Mesendoderm (in vitro differentiated cells): ENCODE measurements at regions not wholly inside any gene's neighbourhood (a gene's known extent, or its start where the extent isn't known, plus 50 kb on each side); places are given as distances from the start of the nearest gene placed in this dataset.

Source experiments
- DNase-seq: peaks from one replicate; pipeline ENCODE4 v3.0.0; 2013
- H2AK5ac ChIP-seq: 2 replicates; pipeline ENCODE4 v1.6.1; 2013; ENCODE audit warnings: low read length, inconsistent platforms
- H2BK120ac ChIP-seq: 2 replicates; pipeline ENCODE4 v1.6.1; 2013; ENCODE audit warnings: low read depth, mild to moderate bottlenecking, low read length, moderate library complexity, mixed read lengths
- H2BK15ac ChIP-seq: replicated peaks from 2 replicates; pipeline ENCODE4 v1.6.1; 2013; ENCODE audit warnings: low read depth, mild to moderate bottlenecking, moderate library complexity
- H2BK5ac ChIP-seq: 2 replicates; pipeline ENCODE4 v1.6.1; 2013; ENCODE audit warnings: low read length, inconsistent platforms
- H3K18ac ChIP-seq: 2 replicates; pipeline ENCODE4 v1.6.1; 2013; ENCODE audit warnings: mild to moderate bottlenecking, low read length, mixed read lengths
- H3K23ac ChIP-seq: one replicate; pipeline ENCODE4 v1.6.1; 2013; ENCODE audit warnings: low read length
- H3K27ac ChIP-seq: 2 replicates; pipeline ENCODE4 v1.5.1; 2013; ENCODE audit warnings: low read depth, mild to moderate bottlenecking, inconsistent platforms, low read length, moderate library complexity
- H3K27me3 ChIP-seq: 2 replicates; pipeline ENCODE4 v1.6.1; 2013; ENCODE audit warnings: low read length, control low read depth, mild to moderate bottlenecking, inconsistent platforms; ENCODE audit not compliant: insufficient read depth, poor library complexity
- H3K36me3 ChIP-seq: 2 replicates; pipeline ENCODE4 v1.6.1; 2013; ENCODE audit warnings: low read length, inconsistent platforms; ENCODE audit not compliant: control insufficient read depth, insufficient read depth
- H3K4ac ChIP-seq: one replicate; pipeline ENCODE4 v1.6.1; 2013; ENCODE audit warnings: low read depth, mild to moderate bottlenecking, low read length, moderate library complexity
- H3K4me1 ChIP-seq: 2 replicates; pipeline ENCODE4 v1.6.1; 2013; ENCODE audit warnings: low read depth, low read length, inconsistent platforms; ENCODE audit not compliant: control insufficient read depth
- H3K4me2 ChIP-seq: 2 replicates; pipeline ENCODE4 v1.6.1; 2013; ENCODE audit warnings: low read length
- H3K4me3 ChIP-seq: 2 replicates; pipeline ENCODE4 v1.5.1; 2013; ENCODE audit warnings: mild to moderate bottlenecking, low read length
- H3K56ac ChIP-seq: one replicate; pipeline ENCODE4 v1.6.1; 2013; ENCODE audit warnings: low read length
- H3K79me1 ChIP-seq: 2 replicates; pipeline ENCODE4 v1.6.1; 2013; ENCODE audit warnings: low read length, inconsistent platforms
- H3K79me2 ChIP-seq: 2 replicates; pipeline ENCODE4 v1.6.1; 2013; ENCODE audit warnings: mild to moderate bottlenecking, low read length; ENCODE audit not compliant: control insufficient read depth, insufficient read depth
- H3K9ac ChIP-seq: 2 replicates; pipeline ENCODE4 v1.6.1; 2013; ENCODE audit warnings: low read length, inconsistent platforms
- H4K5ac ChIP-seq: one replicate; pipeline ENCODE4 v1.6.1; 2013; ENCODE audit warnings: low read length
- H4K8ac ChIP-seq: one replicate; pipeline ENCODE4 v1.6.1; 2013; ENCODE audit warnings: low read depth, mild to moderate bottlenecking, control low read depth, low read length, moderate library complexity
- WGBS: extraction: QIAGEN DNeasy Blood & Tissue Kit; methylation state at CpG from one replicate; pipeline ENCODE4 v1.1.7; 2013; ENCODE audit warnings: low lambda C conversion rate, missing lambda C conversion rate; ENCODE audit not compliant: insufficient coverage; ENCODE audit errors: extremely low coverage; 5-methylcytosine and 5-hydroxymethylcytosine counted together

- Histone ChIP-seq H3K27me3 (no peaks in the 10 kb centered on the region), H3K23ac (no peak overlapping the region), H2BK120ac (no peak overlapping the region), H3K79me1 (no peaks in the 10 kb centered on the region), H2BK15ac (no peak overlapping the region), H3K9ac (no peak overlapping the region), H3K18ac (no peak overlapping the region), H2BK5ac (no peak overlapping the region), H3K4me1 (no peaks in the 10 kb centered on the region), H3K79me2 (no peaks in the 10 kb centered on the region), H2AK5ac (no peak overlapping the region), H3K27ac (no peak overlapping the region), H4K8ac (no peak overlapping the region), H3K4me2 (no peak overlapping the region), H3K36me3 (no peaks in the 10 kb centered on the region), H3K56ac (no peak overlapping the region), H4K5ac (no peak overlapping the region), H3K4me3 (no peak overlapping the region), H3K4ac (no peak overlapping the region)
- no peak for DNase-seq
These were observed 147.0 kb upstream of the CDH5 start for GRCh38 chr16:66219491-66219890.

- no peak overlapping the region for H3K18ac ChIP-seq
- no peak overlapping the region for H3K27ac ChIP-seq
- H3K23ac ChIP-seq = no peak overlapping the region
- H3K79me2 ChIP-seq = no peaks in the 10 kb centered on the region
- no peak overlapping the region for H3K56ac ChIP-seq
- no peak overlapping the region for H2AK5ac ChIP-seq
- no peak overlapping the region for H2BK15ac ChIP-seq
- no peak overlapping the region for H3K4ac ChIP-seq
- no peak overlapping the region for H2BK120ac ChIP-seq
- H3K4me2 ChIP-seq = no peak overlapping the region
- H2BK5ac ChIP-seq = no peak overlapping the region
- H3K79me1 ChIP-seq = no peaks in the 10 kb centered on the region
- no peak overlapping the region for H3K9ac ChIP-seq
- no peak overlapping the region for H4K8ac ChIP-seq
- no peaks in the 10 kb centered on the region for H3K4me1 ChIP-seq
- WGBS = no CpG with 5 or more reads among the region's 6 CpGs
- H3K4me3 ChIP-seq = no peak overlapping the region
- H3K36me3 ChIP-seq = no peaks in the 10 kb centered on the region
- H3K27me3 ChIP-seq = no peaks in the 10 kb centered on the region
- DNase-seq = no peak
- H4K5ac ChIP-seq = no peak overlapping the region
These were observed 154.1 kb upstream of the CDH5 start for GRCh38 chr16:66212428-66212827.

- Histone ChIP-seq H3K9ac (no peak overlapping the region), H3K4me2 (no peak overlapping the region), H4K5ac (no peak overlapping the region), H3K79me2 (no peaks in the 10 kb centered on the region), H3K27ac (no peak overlapping the region), H4K8ac (no peak overlapping the region), H3K27me3 (no peaks in the 10 kb centered on the region), H3K36me3 (no peaks in the 10 kb centered on the region), H3K56ac (no peak overlapping the region), H2AK5ac (no peak overlapping the region), H3K79me1 (no peaks in the 10 kb centered on the region), H3K23ac (no peak overlapping the region), H3K18ac (no peak overlapping the region), H2BK120ac (no peak overlapping the region), H2BK5ac (no peak overlapping the region), H2BK15ac (no peak overlapping the region), H3K4me3 (no peak overlapping the region), H3K4ac (no peak overlapping the region), H3K4me1 (no peaks in the 10 kb centered on the region)
- no CpG with 5 or more reads among the region's 10 CpGs for whole genome bisulfite sequencing
- DNase-seq = no peak
These were observed 154.8 kb upstream of the CDH5 start for GRCh38 chr16:66211651-66212050.

- H3K4me1 ChIP-seq = no peaks in the 10 kb centered on the region
- no peak overlapping the region for H3K27ac ChIP-seq
- no CpG with 5 or more reads among the region's 5 CpGs for WGBS
- no peaks in the 10 kb centered on the region for H3K79me2 ChIP-seq
- no peak overlapping the region for H2BK15ac ChIP-seq
- no peak overlapping the region for H4K5ac ChIP-seq
- no peak overlapping the region for H3K4me2 ChIP-seq
- no peak overlapping the region for H3K56ac ChIP-seq
- H4K8ac ChIP-seq = no peak overlapping the region
- no peak overlapping the region for H3K18ac ChIP-seq
- H2BK120ac ChIP-seq = no peak overlapping the region
- no peak overlapping the region for H3K4ac ChIP-seq
- H3K9ac ChIP-seq = no peak overlapping the region
- DNase-seq = no peak
- no peaks in the 10 kb centered on the region for H3K79me1 ChIP-seq
- H2BK5ac ChIP-seq = no peak overlapping the region
- H2AK5ac ChIP-seq = no peak overlapping the region
- no peak overlapping the region for H3K23ac ChIP-seq
- H3K36me3 ChIP-seq = no peaks in the 10 kb centered on the region
- H3K27me3 ChIP-seq = no peaks in the 10 kb centered on the region
- no peak overlapping the region for H3K4me3 ChIP-seq
These were observed 158.6 kb upstream of the CDH5 start for GRCh38 chr16:66207883-66208265.

GRCh38 chr16:66207139-66207882 is 159.2 kb upstream of the CDH5 start:
- Histone ChIP-seq H3K4me3 (no peak overlapping the region), H2BK15ac (no peak overlapping the region), H3K4ac (no peak overlapping the region), H2BK5ac (no peak overlapping the region), H2BK120ac (no peak overlapping the region), H2AK5ac (no peak overlapping the region), H3K18ac (no peak overlapping the region), H4K8ac (no peak overlapping the region), H3K79me1 (no peaks in the 10 kb centered on the region), H3K79me2 (no peaks in the 10 kb centered on the region), H3K9ac (no peak overlapping the region), H3K27ac (no peak overlapping the region), H3K56ac (no peak overlapping the region), H4K5ac (no peak overlapping the region), H3K27me3 (no peaks in the 10 kb centered on the region), H3K36me3 (no peaks in the 10 kb centered on the region), H3K23ac (no peak overlapping the region), H3K4me1 (no peaks in the 10 kb centered on the region), H3K4me2 (no peak overlapping the region)
- WGBS = no CpG with 5 or more reads among the region's 11 CpGs
- no peak for DNase-seq

GRCh38 chr16:66206363-66206762 is 160.1 kb upstream of the CDH5 start:
- no peak overlapping the region for H4K5ac ChIP-seq
- H3K27ac ChIP-seq = no peak overlapping the region
- H3K79me2 ChIP-seq = no peaks in the 10 kb centered on the region
- H3K9ac ChIP-seq = no peak overlapping the region
- no peak overlapping the region for H2BK15ac ChIP-seq
- no peak overlapping the region for H2BK5ac ChIP-seq
- H3K4ac ChIP-seq = no peak overlapping the region
- no peak for DNase-seq
- H3K4me2 ChIP-seq = no peak overlapping the region
- H2BK120ac ChIP-seq = no peak overlapping the region
- no peak overlapping the region for H3K4me3 ChIP-seq
- WGBS = no CpG with 5 or more reads among the region's 4 CpGs
- H4K8ac ChIP-seq = no peak overlapping the region
- H3K23ac ChIP-seq = no peak overlapping the region
- no peak overlapping the region for H2AK5ac ChIP-seq
- H3K56ac ChIP-seq = no peak overlapping the region
- no peaks in the 10 kb centered on the region for H3K27me3 ChIP-seq
- no peak overlapping the region for H3K18ac ChIP-seq
- H3K36me3 ChIP-seq = no peaks in the 10 kb centered on the region
- H3K79me1 ChIP-seq = no peaks in the 10 kb centered on the region
- H3K4me1 ChIP-seq = no peaks in the 10 kb centered on the region
